ENCODE measurements at regions not wholly inside any gene's neighbourhood (a gene's known extent, or its start where the extent isn't known, plus 50 kb on each side); places are given as distances from the start of the nearest gene placed in this dataset.

DNA sequence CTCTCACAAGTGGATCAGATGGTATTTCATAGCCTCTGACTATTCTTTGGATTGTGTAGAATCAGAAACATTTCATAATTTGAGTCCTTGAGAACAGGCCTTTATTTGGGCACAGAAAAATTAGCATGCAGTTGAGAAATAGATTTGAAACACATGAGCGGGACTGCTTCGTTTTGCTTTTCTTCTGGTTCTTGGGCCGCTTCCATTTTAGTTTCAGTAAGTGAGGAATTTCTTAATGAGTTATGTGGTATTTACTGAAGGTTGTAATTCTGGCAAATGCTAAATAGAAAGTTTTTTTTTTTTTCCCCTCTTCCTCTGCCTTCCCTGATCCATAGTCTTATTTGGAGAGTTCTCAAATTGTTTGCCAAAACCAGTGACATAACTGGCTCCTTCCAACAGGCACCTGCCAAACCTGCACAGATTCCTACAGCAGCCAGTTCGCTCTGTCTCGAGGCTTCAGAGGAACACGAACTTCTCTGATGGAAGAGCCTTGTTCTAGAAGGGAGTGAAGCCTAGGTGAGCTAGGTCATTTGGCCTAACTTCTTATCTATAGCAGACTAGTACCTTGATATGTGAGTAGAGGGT lies 71.2 kb upstream of the SLC28A3 start:
- FAIRE-seq (no peak), DNase-seq (ENCODE audit: low read depth) (no peak)
- no peaks in the 10 kb centered on the region for H4K20me1 ChIP-seq (ENCODE audit: insufficient read depth, low read length)
- no peaks in the 10 kb centered on the region for H3K79me2 ChIP-seq (ENCODE audit: insufficient read depth, low read length)
- H3K9ac ChIP-seq (ENCODE audit: low read length) = no peak overlapping the region
- no peaks in the 10 kb centered on the region for H3K27me3 ChIP-seq (ENCODE audit: insufficient read depth, low read length)
- H3K27me3 Mint-ChIP-seq (ENCODE audit: low read depth, unreplicated experiment) = no peaks in the 10 kb centered on the region
- TF ChIP-seq CTCF (IDR thresholded peaks at IDR 0.05; ENCODE audit: insufficient read depth, low read depth, low read length) (no peak), EZH2 (IDR thresholded peaks at IDR 0.05; ENCODE audit: insufficient read depth, low read length) (no peak)
- H2AFZ ChIP-seq (ENCODE audit: low read depth, low read length) = no peak overlapping the region
- H3K36me3 Mint-ChIP-seq (ENCODE audit: low read depth, unreplicated experiment) = no peaks in the 10 kb centered on the region
- H3K4me1 Mint-ChIP-seq (ENCODE audit: low read depth, unreplicated experiment) = no peaks in the 10 kb centered on the region
- H3K9me3 ChIP-seq (ENCODE audit: insufficient read depth, low read depth, low read length) = no peaks in the 10 kb centered on the region
- H3K4me1 ChIP-seq (ENCODE audit: insufficient read depth, low read length) = no peaks in the 10 kb centered on the region
- no peak overlapping the region for H3K4me3 ChIP-seq (ENCODE audit: insufficient read depth, low read depth, low read length)
- no peak overlapping the region for H3K4me2 ChIP-seq (ENCODE audit: low read length)
- no peak overlapping the region for H3K27ac Mint-ChIP-seq (ENCODE audit: unreplicated experiment)
- no peaks in the 10 kb centered on the region for H3K36me3 ChIP-seq (ENCODE audit: insufficient read depth, low read length)
- peaks cover 3% of the 10 kb centered on the region for H3K9me3 Mint-ChIP-seq (ENCODE audit: unreplicated experiment)
- no peak overlapping the region for H3K4me3 Mint-ChIP-seq (ENCODE audit: unreplicated experiment)
- H3K27ac ChIP-seq (ENCODE audit: low read depth, low read length) = no peak overlapping the region

- Histone ChIP-seq H3K4me2 (ENCODE audit: low read length) (no peak overlapping the region), H3K36me3 (ENCODE audit: insufficient read depth, low read length) (no peaks in the 10 kb centered on the region), H3K9me3 (ENCODE audit: insufficient read depth, low read depth, low read length) (no peaks in the 10 kb centered on the region), H3K27ac (ENCODE audit: low read depth, low read length) (no peak overlapping the region), H3K4me3 (ENCODE audit: insufficient read depth, low read depth, low read length) (no peak overlapping the region), H2AFZ (ENCODE audit: low read depth, low read length) (no peak overlapping the region), H3K79me2 (ENCODE audit: insufficient read depth, low read length) (no peaks in the 10 kb centered on the region), H4K20me1 (ENCODE audit: insufficient read depth, low read length) (no peaks in the 10 kb centered on the region), H3K4me1 (ENCODE audit: insufficient read depth, low read length) (no peaks in the 10 kb centered on the region), H3K27me3 (ENCODE audit: insufficient read depth, low read length) (no peaks in the 10 kb centered on the region), H3K9ac (ENCODE audit: low read length) (no peak overlapping the region)
- Mint-ChIP-seq H3K27me3 (ENCODE audit: low read depth, unreplicated experiment) (no peaks in the 10 kb centered on the region), H3K9me3 (ENCODE audit: unreplicated experiment) (peaks cover under 1% of the 10 kb centered on the region), H3K36me3 (ENCODE audit: low read depth, unreplicated experiment) (no peaks in the 10 kb centered on the region), H3K4me3 (ENCODE audit: unreplicated experiment) (no peak overlapping the region), H3K4me1 (ENCODE audit: low read depth, unreplicated experiment) (no peaks in the 10 kb centered on the region), H3K27ac (ENCODE audit: unreplicated experiment) (no peak overlapping the region)
- DNase-seq (ENCODE audit: low read depth) (no peak), FAIRE-seq (no peak)
- TF ChIP-seq CTCF (IDR thresholded peaks at IDR 0.05; ENCODE audit: insufficient read depth, low read depth, low read length) = no peak
- no peak for TF ChIP-seq EZH2 (IDR thresholded peaks at IDR 0.05; ENCODE audit: insufficient read depth, low read length)
Observed at GRCh38 chr9:84412654-84413053, 72.1 kb upstream of the SLC28A3 start.

GRCh38 chr9:84413301-84413700 lies 72.7 kb upstream of the SLC28A3 start:
- no peak overlapping the region for H3K27ac Mint-ChIP-seq (ENCODE audit: unreplicated experiment)
- FAIRE-seq (no peak), DNase-seq (ENCODE audit: low read depth) (no peak)
- H3K27me3 ChIP-seq (ENCODE audit: insufficient read depth, low read length) = no peaks in the 10 kb centered on the region
- H3K4me3 ChIP-seq (ENCODE audit: insufficient read depth, low read depth, low read length) = no peak overlapping the region
- H3K4me1 Mint-ChIP-seq (ENCODE audit: low read depth, unreplicated experiment) = no peaks in the 10 kb centered on the region
- no peaks in the 10 kb centered on the region for H4K20me1 ChIP-seq (ENCODE audit: insufficient read depth, low read length)
- no peaks in the 10 kb centered on the region for H3K9me3 Mint-ChIP-seq (ENCODE audit: unreplicated experiment)
- H3K27me3 Mint-ChIP-seq (ENCODE audit: low read depth, unreplicated experiment) = no peaks in the 10 kb centered on the region
- H3K4me3 Mint-ChIP-seq (ENCODE audit: unreplicated experiment) = no peak overlapping the region
- no peak overlapping the region for H2AFZ ChIP-seq (ENCODE audit: low read depth, low read length)
- H3K79me2 ChIP-seq (ENCODE audit: insufficient read depth, low read length) = no peaks in the 10 kb centered on the region
- no peaks in the 10 kb centered on the region for H3K36me3 ChIP-seq (ENCODE audit: insufficient read depth, low read length)
- H3K9ac ChIP-seq (ENCODE audit: low read length) = no peak overlapping the region
- H3K27ac ChIP-seq (ENCODE audit: low read depth, low read length) = no peak overlapping the region
- TF ChIP-seq EZH2 (IDR thresholded peaks at IDR 0.05; ENCODE audit: insufficient read depth, low read length) = no peak
- TF ChIP-seq CTCF (IDR thresholded peaks at IDR 0.05; ENCODE audit: insufficient read depth, low read depth, low read length) = no peak
- no peak overlapping the region for H3K4me2 ChIP-seq (ENCODE audit: low read length)
- no peaks in the 10 kb centered on the region for H3K4me1 ChIP-seq (ENCODE audit: insufficient read depth, low read length)
- no peaks in the 10 kb centered on the region for H3K9me3 ChIP-seq (ENCODE audit: insufficient read depth, low read depth, low read length)
- no peaks in the 10 kb centered on the region for H3K36me3 Mint-ChIP-seq (ENCODE audit: low read depth, unreplicated experiment)
